ENCODE measurements at regions not wholly inside any gene's neighbourhood (a gene's known extent, or its start where the extent isn't known, plus 50 kb on each side); places are given as distances from the start of the nearest gene placed in this dataset.
A peak's percentile ranks its signal among the peaks of the same experiment; 100 is the strongest.

GRCh38 chr11:110356762-110357671 is 60.6 kb upstream of the RDX start:
- no peaks in the 10 kb centered on the region for H3K9me3 ChIP-seq (ENCODE audit: control insufficient read depth, low read depth, low read length)
- H2BK20ac ChIP-seq (ENCODE audit: low read depth, low read length, poor library complexity, severe bottlenecking), result no peak overlapping the region
- no peak overlapping the region for H4K91ac ChIP-seq (ENCODE audit: insufficient read length, low read depth, low read length)
- H3K18ac ChIP-seq (ENCODE audit: insufficient read length, low read depth, low read length), result no peak overlapping the region
- Mint-ChIP-seq H3K36me3 (ENCODE audit: insufficient read depth in 1 of 3, low read depth in 3 of 3) (peaks cover 0 to 2% (median 0%) of the 10 kb centered on the region in 3 experiments; a peak in 2 of 7 replicates), H3K4me1 (peaks cover 14 to 21% of the 10 kb centered on the region in 2 experiments), H3K27ac (0 out of 7 replicates have a peak overlapping the region, but pooled peaks of 1 of the 3 experiments have one; percentile 36), H3K9me3 (no peaks in the 10 kb centered on the region; a peak in 1 of 5 replicates), H3K27me3 (ENCODE audit: low read depth) (no peaks in the 10 kb centered on the region), H3K4me3 (no peak overlapping the region)
- H3K9ac ChIP-seq (ENCODE audit: extremely low read depth, insufficient read length, low read length), result no peak overlapping the region
- no peak for TF ChIP-seq CTCF (conservative IDR thresholded peaks at IDR 0.05)
- no peaks in the 10 kb centered on the region for H3K27me3 ChIP-seq (ENCODE audit: insufficient read depth, low read length)
- H3K4me2 ChIP-seq (ENCODE audit: insufficient read depth, insufficient read length, low read length), result no peak overlapping the region
- H2BK120ac ChIP-seq (ENCODE audit: low read depth, low read length, poor library complexity, severe bottlenecking), result no peak overlapping the region
- H3K56ac ChIP-seq (ENCODE audit: insufficient read length, low read depth, low read length), result no peak overlapping the region
- H3T11ph ChIP-seq (ENCODE audit: low read length), result no peak overlapping the region
- no peak overlapping the region for H2AFZ ChIP-seq (ENCODE audit: low read length)
- H3K23ac ChIP-seq (ENCODE audit: insufficient read length, low read depth, low read length), result no peak overlapping the region
- H3K4ac ChIP-seq (ENCODE audit: low read depth, low read length), result no peak overlapping the region
- no peak overlapping the region for H2AK5ac ChIP-seq (ENCODE audit: insufficient read length, low read length)
- no peaks in the 10 kb centered on the region for H4K20me1 ChIP-seq (ENCODE audit: control insufficient read depth, insufficient read depth, insufficient read length)
- no CpG with 5 or more reads among the region's 5 CpGs for WGBS (ENCODE audit: extremely low coverage, insufficient read length, low lambda C conversion rate)
- no peaks in the 10 kb centered on the region for H3K79me2 ChIP-seq (ENCODE audit: insufficient read depth, low read length)
- H3K4me1 ChIP-seq (ENCODE audit: insufficient read depth, low read length), result no peaks in the 10 kb centered on the region
- no peak for DNase-seq
- H3K27ac ChIP-seq (ENCODE audit: insufficient read length, low read depth, low read length), result no peak overlapping the region
- H3K14ac ChIP-seq (ENCODE audit: insufficient read depth, low read length), result no peak overlapping the region
- H2BK15ac ChIP-seq (ENCODE audit: low read depth, low read length), result no peak overlapping the region
- H4K5ac ChIP-seq (ENCODE audit: insufficient read length, low read depth, low read length), result no peak overlapping the region
- no peaks in the 10 kb centered on the region for H3K23me2 ChIP-seq (ENCODE audit: insufficient read length, low read depth, low read length, poor library complexity, severe bottlenecking)
- no peak overlapping the region for H2BK5ac ChIP-seq (ENCODE audit: insufficient read length, low read length)
- no peak overlapping the region for H2BK12ac ChIP-seq (ENCODE audit: insufficient read length, low read depth, low read length)
- no peaks in the 10 kb centered on the region for H3K79me1 ChIP-seq (ENCODE audit: insufficient read depth, low read depth, low read length, poor library complexity, severe bottlenecking)
- H4K8ac ChIP-seq (replicated peaks; ENCODE audit: insufficient read length, low read depth, low read length), result no peak overlapping the region
